ENCODE measurements at regions not wholly inside any gene's neighbourhood (a gene's known extent, or its start where the extent isn't known, plus 50 kb on each side); places are given as distances from the start of the nearest gene placed in this dataset.

GRCh38 chr3:8825153-8825825, 55.9 kb upstream of the OXTR start:
- H3K27me3 ChIP-seq (ENCODE audit: low read length), result no peaks in the 10 kb centered on the region
- H3F3A ChIP-seq (ENCODE audit: low read length, unreplicated experiment), result no peaks in the 10 kb centered on the region
- no peaks in the 10 kb centered on the region for H3K36me3 ChIP-seq (ENCODE audit: low read depth, low read length)
- no peak overlapping the region for H2AFZ ChIP-seq (ENCODE audit: low read length)
- no peak for TF ChIP-seq CTCF (conservative IDR thresholded peaks at IDR 0.05; ENCODE audit: low read depth, low read length)
- TF ChIP-seq EZH2phosphoT487 (IDR thresholded peaks at IDR 0.05; ENCODE audit: borderline replicate concordance, low read length), result no peak
- no peak for TF ChIP-seq EZH2 (IDR thresholded peaks at IDR 0.05; ENCODE audit: low read length, unreplicated experiment)
- no peak overlapping the region for H3K4me2 ChIP-seq (ENCODE audit: low read length)
- intact Hi-C loops (cut with micrococcal nuclease), result no loop called here
- ATAC-seq, result no peak
- H3K4me3 ChIP-seq (ENCODE audit: low read length), result no peak overlapping the region
- no TSS peak for BruUV-seq (replicated peaks)
- H3K79me2 ChIP-seq (ENCODE audit: low read length), result no peaks in the 10 kb centered on the region
- H4K20me1 ChIP-seq (ENCODE audit: low read length), result no peaks in the 10 kb centered on the region
- DNase-seq, result no peak
- H3K9ac ChIP-seq (ENCODE audit: low read length), result no peak overlapping the region
- H3K9me2 ChIP-seq (replicated peaks; ENCODE audit: low read length), result no peaks in the 10 kb centered on the region
- H3K27ac ChIP-seq (ENCODE audit: low read length), result no peak overlapping the region
- H3K4me1 ChIP-seq (ENCODE audit: insufficient read depth, low read length), result peaks cover 11% of the 10 kb centered on the region
- no peaks in the 10 kb centered on the region for H3K9me3 ChIP-seq (ENCODE audit: low read length)
- ChIA-PET CTCF (no interaction called here), POLR2A (ENCODE audit: unreplicated experiment) (no interaction called here)

GRCh38 chr3:8824238-8824637, 54.8 kb upstream of the OXTR start:
- Histone ChIP-seq H4K20me1 (ENCODE audit: low read length) (no peaks in the 10 kb centered on the region), H3K9me3 (ENCODE audit: low read length) (0 out of 2 replicates have a peak, but pooled peaks cover 1% of the 10 kb centered on the region), H3K79me2 (ENCODE audit: low read length) (no peaks in the 10 kb centered on the region), H3K36me3 (ENCODE audit: low read depth, low read length) (0 out of 2 replicates have a peak, but pooled peaks cover 2% of the 10 kb centered on the region), H3K27me3 (ENCODE audit: low read length) (no peaks in the 10 kb centered on the region), H3K9ac (ENCODE audit: low read length) (no peak overlapping the region), H3K9me2 (replicated peaks; ENCODE audit: low read length) (no peaks in the 10 kb centered on the region), H3K4me1 (ENCODE audit: insufficient read depth, low read length) (peaks cover 11% of the 10 kb centered on the region), H3K4me2 (ENCODE audit: low read length) (no peak overlapping the region), H2AFZ (ENCODE audit: low read length) (no peak overlapping the region), H3K4me3 (ENCODE audit: low read length) (no peak overlapping the region), H3F3A (ENCODE audit: low read length, unreplicated experiment) (no peaks in the 10 kb centered on the region), H3K27ac (ENCODE audit: low read length) (no peak overlapping the region)
- no peak for ATAC-seq
- TF ChIP-seq CTCF (conservative IDR thresholded peaks at IDR 0.05; ENCODE audit: low read depth, low read length) (no peak), EZH2 (IDR thresholded peaks at IDR 0.05; ENCODE audit: low read length, unreplicated experiment) (no peak), EZH2phosphoT487 (IDR thresholded peaks at IDR 0.05; ENCODE audit: borderline replicate concordance, low read length) (no peak)
- ChIA-PET CTCF (no interaction called here), POLR2A (ENCODE audit: unreplicated experiment) (no interaction called here)
- intact Hi-C loops (cut with micrococcal nuclease), result no loop called here
- DNase-seq, result no peak
- BruUV-seq (replicated peaks), result no TSS peak

GRCh38 chr3:8822141-8822540, 52.7 kb upstream of the OXTR start:
- BruUV-seq (replicated peaks), result no TSS peak
- Histone ChIP-seq H3K9ac (ENCODE audit: low read length) (no peak overlapping the region), H3F3A (ENCODE audit: low read length, unreplicated experiment) (no peaks in the 10 kb centered on the region), H3K4me1 (ENCODE audit: insufficient read depth, low read length) (peaks cover 11% of the 10 kb centered on the region), H3K9me2 (replicated peaks; ENCODE audit: low read length) (no peaks in the 10 kb centered on the region), H3K4me3 (ENCODE audit: low read length) (no peak overlapping the region), H2AFZ (ENCODE audit: low read length) (no peak overlapping the region), H3K9me3 (ENCODE audit: low read length) (0 out of 2 replicates have a peak, but pooled peaks cover 6% of the 10 kb centered on the region), H3K27ac (ENCODE audit: low read length) (no peak overlapping the region), H3K79me2 (ENCODE audit: low read length) (no peaks in the 10 kb centered on the region), H3K27me3 (ENCODE audit: low read length) (no peaks in the 10 kb centered on the region), H4K20me1 (ENCODE audit: low read length) (no peaks in the 10 kb centered on the region), H3K4me2 (ENCODE audit: low read length) (no peak overlapping the region), H3K36me3 (ENCODE audit: low read depth, low read length) (0 out of 2 replicates have a peak, but pooled peaks cover 3% of the 10 kb centered on the region)
- POLR2A ChIA-PET (ENCODE audit: unreplicated experiment), result no interaction called here
- CTCF ChIA-PET, result interaction anchor here (0.5 kb wide), 1 partner anchor 98 kb away, joined by 5 read pairs; no protein-coding TSS in a partner anchor
- no peak for TF ChIP-seq EZH2 (IDR thresholded peaks at IDR 0.05; ENCODE audit: low read length, unreplicated experiment)
- no peak for TF ChIP-seq CTCF (conservative IDR thresholded peaks at IDR 0.05; ENCODE audit: low read depth, low read length)
- TF ChIP-seq EZH2phosphoT487 (IDR thresholded peaks at IDR 0.05; ENCODE audit: borderline replicate concordance, low read length), result no peak
- ATAC-seq, result peak; percentile 35
- intact Hi-C loops (cut with micrococcal nuclease), result no loop called here
- DNase-seq, result peak; percentile 82
